HUES48 (cell line): ENCODE measurements at regions not wholly inside any gene's neighbourhood (a gene's known extent, or its start where the extent isn't known, plus 50 kb on each side); places are given as distances from the start of the nearest gene placed in this dataset.

Experiments
- H3K27ac ChIP-seq: one replicate; pipeline ENCODE4 v1.7.0; 2013; ENCODE audit warnings: low read depth, low read length, inconsistent platforms
- H3K27me3 ChIP-seq: 2 replicates; pipeline ENCODE4 v1.6.1; 2013; ENCODE audit warnings: mild to moderate bottlenecking, low read length; ENCODE audit not compliant: control insufficient read depth, insufficient read depth
- H3K36me3 ChIP-seq: 2 replicates; pipeline ENCODE4 v1.6.1; 2013; ENCODE audit warnings: low read length; ENCODE audit not compliant: control insufficient read depth, insufficient read depth
- H3K4me1 ChIP-seq: 2 replicates; pipeline ENCODE4 v1.6.1; 2013; ENCODE audit warnings: mild to moderate bottlenecking, low read length; ENCODE audit not compliant: control insufficient read depth, insufficient read depth
- H3K4me3 ChIP-seq: 2 replicates; pipeline ENCODE4 v1.5.1; 2013; ENCODE audit warnings: mild to moderate bottlenecking, low read depth, low read length
- H3K9ac ChIP-seq: 2 replicates; pipeline ENCODE4 v1.6.1; 2013; ENCODE audit warnings: mild to moderate bottlenecking, low read depth, low read length, moderate library complexity
- H3K9me3 ChIP-seq: 2 replicates; pipeline ENCODE4 v1.6.1; 2013; ENCODE audit warnings: low read length; ENCODE audit not compliant: control insufficient read depth, insufficient read depth

- Histone ChIP-seq H3K4me1 (peaks cover 4% of the 10 kb centered on the region; the same call in 1 of the 2 replicates), H3K4me3 (no peak overlapping the region), H3K9ac (no peak overlapping the region), H3K9me3 (no peaks in the 10 kb centered on the region), H3K27ac (no peak overlapping the region), H3K36me3 (no peaks in the 10 kb centered on the region), H3K27me3 (no peaks in the 10 kb centered on the region)
Observed at GRCh38 chr5:135240781-135241360, 158.2 kb downstream of the MACROH2A1 start.

DNA sequence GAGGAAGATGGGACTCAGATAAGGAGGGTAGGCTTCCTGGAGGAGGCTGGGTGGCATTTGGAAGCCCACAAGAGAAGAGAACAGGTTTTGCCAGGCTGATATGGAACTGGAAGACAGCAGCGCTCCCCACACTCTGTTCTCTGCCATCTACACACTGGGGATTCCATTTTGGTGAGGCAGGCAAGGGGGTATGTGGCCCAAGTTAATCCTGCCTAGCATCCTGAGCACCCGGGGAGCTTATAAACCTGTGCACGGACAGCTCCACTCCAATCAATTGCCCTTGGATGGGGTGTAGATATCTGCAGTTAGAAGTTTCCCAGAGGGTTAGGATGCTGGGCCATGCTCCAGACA, 158.8 kb downstream of the MACROH2A1 start:
- H3K9ac ChIP-seq: no peak overlapping the region
- peaks cover 4% of the 10 kb centered on the region; the same call in 1 of the 2 replicates for H3K4me1 ChIP-seq
- H3K36me3 ChIP-seq: no peaks in the 10 kb centered on the region
- H3K27ac ChIP-seq: no peak overlapping the region
- H3K27me3 ChIP-seq: no peaks in the 10 kb centered on the region
- no peaks in the 10 kb centered on the region for H3K9me3 ChIP-seq
- no peak overlapping the region for H3K4me3 ChIP-seq

DNA sequence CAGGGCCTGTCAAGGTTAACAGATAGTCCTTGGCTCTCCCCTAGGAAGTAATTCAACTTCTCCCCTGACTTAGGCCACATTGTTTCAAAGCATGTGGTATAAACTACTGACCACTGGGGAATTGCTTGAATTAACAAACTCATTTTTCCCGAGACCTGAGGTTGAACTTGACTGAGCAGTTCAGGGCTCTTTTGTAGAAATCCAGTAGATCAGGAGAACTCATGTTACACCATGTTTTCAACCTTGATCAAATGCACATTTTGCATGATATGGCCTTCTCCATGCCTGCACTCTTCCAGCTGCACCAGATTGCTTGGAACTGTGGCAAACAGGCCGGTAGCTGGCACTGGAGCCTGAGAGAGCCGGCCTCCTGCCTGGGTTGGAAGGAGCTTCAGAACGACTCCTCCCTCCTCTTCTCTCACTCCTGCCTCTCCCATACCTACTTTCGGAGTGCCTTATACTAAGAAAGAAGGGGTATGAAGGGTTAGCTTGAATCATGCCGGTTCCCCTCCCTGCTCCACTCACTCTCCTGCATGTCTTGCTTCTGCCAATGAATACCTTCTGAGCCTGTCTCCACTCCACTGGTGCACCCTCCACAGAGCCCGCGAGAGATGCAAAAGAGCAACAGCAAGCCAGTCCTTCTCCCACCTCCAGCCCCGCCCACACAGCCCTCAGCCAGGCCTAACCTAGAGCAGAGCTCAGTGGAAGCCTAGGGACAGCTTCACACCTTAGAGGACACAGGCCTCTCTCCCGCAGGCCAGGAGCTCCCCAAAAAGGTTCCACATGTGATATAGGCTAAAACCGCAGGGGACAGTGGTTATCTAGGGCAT, 159.4 kb downstream of the MACROH2A1 start:
- H3K36me3 ChIP-seq: no peaks in the 10 kb centered on the region
- H3K9ac ChIP-seq: no peak overlapping the region
- H3K27ac ChIP-seq: no peak overlapping the region
- peaks cover 4% of the 10 kb centered on the region; the same call in 1 of the 2 replicates for H3K4me1 ChIP-seq
- H3K4me3 ChIP-seq: no peak overlapping the region
- H3K9me3 ChIP-seq: no peaks in the 10 kb centered on the region
- no peaks in the 10 kb centered on the region for H3K27me3 ChIP-seq

DNA sequence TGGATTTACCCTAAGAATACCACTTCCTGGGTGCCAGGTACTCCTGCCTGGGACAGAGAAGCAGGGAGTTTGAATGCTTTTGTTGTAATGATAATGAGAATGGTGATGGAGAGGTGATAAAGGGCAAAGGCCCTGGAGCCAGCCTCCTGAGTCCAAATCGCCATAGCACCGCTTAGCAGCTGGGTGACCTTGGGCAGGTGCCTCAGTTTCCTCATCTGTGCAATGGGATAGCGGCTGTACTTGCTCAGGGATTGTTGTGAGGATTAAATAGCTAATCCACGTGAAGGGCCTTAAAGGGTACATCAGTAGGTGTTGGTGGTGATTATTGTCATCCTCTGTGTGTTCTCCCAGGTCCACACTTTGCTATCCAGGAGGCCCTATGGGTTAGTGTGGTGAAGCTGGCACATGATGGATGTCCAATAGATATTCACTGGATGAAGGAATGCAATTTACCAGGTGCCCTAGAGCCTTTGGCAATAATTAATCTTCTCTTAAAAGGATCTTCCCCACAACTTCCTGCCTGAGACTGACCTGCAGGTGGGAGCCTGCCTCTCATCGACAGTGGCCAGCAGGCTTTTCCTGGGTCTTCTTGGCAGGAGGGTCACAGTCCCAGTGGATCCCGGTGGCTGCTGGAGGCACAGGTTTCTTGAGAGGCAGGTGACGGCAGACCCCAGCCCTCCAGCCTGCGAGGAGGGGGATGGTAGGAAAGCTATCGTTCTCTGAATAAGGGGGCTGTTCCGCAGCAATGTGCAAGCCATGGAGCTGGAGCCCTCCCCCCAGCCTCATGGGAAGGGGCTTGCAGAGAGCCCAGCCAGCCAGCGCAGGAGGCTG, 160.2 kb downstream of the MACROH2A1 start:
- Histone ChIP-seq H3K9me3 (no peaks in the 10 kb centered on the region), H3K27ac (no peak overlapping the region), H3K36me3 (no peaks in the 10 kb centered on the region), H3K4me1 (peaks cover 4% of the 10 kb centered on the region; the same call in 1 of the 2 replicates), H3K27me3 (no peaks in the 10 kb centered on the region), H3K4me3 (no peak overlapping the region), H3K9ac (no peak overlapping the region)

DNA sequence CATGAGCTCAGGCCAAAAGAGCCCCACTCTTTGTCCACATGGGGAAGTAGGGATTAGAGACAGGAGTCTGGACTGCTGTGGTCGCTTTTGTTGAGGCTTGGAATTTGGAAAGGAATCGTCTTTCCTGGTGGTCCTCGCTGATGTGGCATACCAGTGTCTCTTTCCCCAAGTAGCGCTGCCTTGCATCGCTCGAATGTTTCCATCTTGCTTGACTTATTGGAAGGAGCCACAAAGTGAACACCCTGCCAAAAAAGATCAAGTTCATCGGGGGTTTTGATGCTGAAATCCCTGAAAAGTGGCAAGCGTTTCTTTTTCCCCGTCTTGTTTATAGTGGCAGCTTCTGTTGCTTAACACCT, 161.3 kb downstream of the MACROH2A1 start:
- Histone ChIP-seq H3K4me1 (peaks cover 4% of the 10 kb centered on the region; the same call in 1 of the 2 replicates), H3K9ac (no peak overlapping the region), H3K36me3 (no peaks in the 10 kb centered on the region), H3K27me3 (no peaks in the 10 kb centered on the region), H3K4me3 (no peak overlapping the region), H3K9me3 (no peaks in the 10 kb centered on the region), H3K27ac (no peak overlapping the region)

DNA sequence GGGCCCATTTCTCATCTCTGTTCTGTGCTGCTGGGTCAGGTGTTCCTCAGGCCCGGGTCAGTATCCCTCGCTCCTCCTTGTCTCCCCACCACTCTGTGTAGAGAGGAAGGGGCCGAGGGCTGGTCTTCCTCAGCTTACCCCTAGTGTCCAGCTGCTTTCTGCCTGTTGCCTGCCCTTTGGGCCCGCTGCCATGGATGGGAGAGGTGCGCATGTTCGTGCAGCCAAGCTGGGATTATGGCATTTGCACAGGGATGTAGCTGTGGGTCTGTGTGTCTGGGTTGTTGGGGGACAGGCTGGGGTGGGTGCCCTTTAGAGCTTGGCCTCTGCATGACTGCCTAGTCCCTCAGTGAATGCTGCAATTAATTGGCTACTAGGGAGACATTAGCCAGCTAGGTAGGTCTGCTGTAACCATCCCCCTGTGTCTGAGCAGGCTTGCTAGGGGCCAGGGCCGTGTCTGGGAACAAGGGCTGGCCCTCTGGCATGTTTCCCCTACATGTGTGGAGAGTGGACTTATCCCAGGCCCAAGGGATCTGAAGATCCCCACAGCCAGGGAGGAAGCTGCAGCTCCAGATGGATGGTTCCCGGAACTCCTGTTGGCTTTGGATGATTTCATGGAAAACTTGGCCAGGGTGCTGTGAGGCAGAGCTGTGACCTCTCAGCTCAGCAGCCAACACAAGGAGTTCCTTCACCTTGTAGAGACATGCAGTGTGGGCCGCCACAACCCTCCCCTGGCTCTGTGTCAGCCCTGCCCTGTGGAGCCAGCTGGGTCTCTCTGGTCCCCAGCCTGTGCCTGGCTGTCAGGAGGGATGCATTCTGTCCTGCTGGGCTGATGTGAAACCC, 161.9 kb downstream of the MACROH2A1 start:
- Histone ChIP-seq H3K4me3 (no peak overlapping the region), H3K9me3 (no peaks in the 10 kb centered on the region), H3K27me3 (no peaks in the 10 kb centered on the region), H3K27ac (no peak overlapping the region), H3K4me1 (peaks cover 4% of the 10 kb centered on the region; the same call in 1 of the 2 replicates), H3K9ac (no peak overlapping the region), H3K36me3 (no peaks in the 10 kb centered on the region)

GRCh38 chr5:135236228-135236907, 162.7 kb downstream of the MACROH2A1 start:
- H3K27ac ChIP-seq: no peak overlapping the region
- H3K9ac ChIP-seq: no peak overlapping the region
- H3K4me3 ChIP-seq: no peak overlapping the region
- H3K36me3 ChIP-seq: no peaks in the 10 kb centered on the region
- H3K9me3 ChIP-seq: no peaks in the 10 kb centered on the region
- no peaks in the 10 kb centered on the region for H3K27me3 ChIP-seq
- peaks cover 4% of the 10 kb centered on the region; the same call in 1 of the 2 replicates for H3K4me1 ChIP-seq

- H3K27ac ChIP-seq: no peak overlapping the region
- H3K9ac ChIP-seq: no peak overlapping the region
- no peaks in the 10 kb centered on the region for H3K36me3 ChIP-seq
- H3K9me3 ChIP-seq: no peaks in the 10 kb centered on the region
- H3K4me1 ChIP-seq: peaks cover 4% of the 10 kb centered on the region; the same call in 1 of the 2 replicates
- no peak overlapping the region for H3K4me3 ChIP-seq
- H3K27me3 ChIP-seq: no peaks in the 10 kb centered on the region
Observed at GRCh38 chr5:135235551-135236227, 163.3 kb downstream of the MACROH2A1 start.

GRCh38 chr5:135234666-135235401, 164.2 kb downstream of the MACROH2A1 start:
- H3K27ac ChIP-seq: no peak overlapping the region
- H3K27me3 ChIP-seq: no peaks in the 10 kb centered on the region
- peaks cover 4% of the 10 kb centered on the region; the same call in 1 of the 2 replicates for H3K4me1 ChIP-seq
- H3K9me3 ChIP-seq: no peaks in the 10 kb centered on the region
- H3K9ac ChIP-seq: no peak overlapping the region
- H3K4me3 ChIP-seq: no peak overlapping the region
- no peaks in the 10 kb centered on the region for H3K36me3 ChIP-seq
